Ovary (tissue), 7 donors: ENCODE measurements at regions not wholly inside any gene's neighbourhood (a gene's known extent, or its start where the extent isn't known, plus 50 kb on each side); places are given as distances from the start of the nearest gene placed in this dataset.
"Not testable (repeated sequence)": the region's sequence is repeated elsewhere in the genome, so short reads cannot be mapped to it uniquely, and the experiment has no call there.

Source experiments
- DNase-seq, 5 donors: peaks; one replicate each; pipeline ENCODE4 v3.0.0-alpha.2; 2019 to 2020
- H3K27ac ChIP-seq, 2 donors: fragments of 200-600 bp; one replicate each; pipeline versions ENCODE4 v1.5.1 to v1.8.0; 2019 to 2022
- H3K27me3 ChIP-seq: fragments of 200-600 bp; one replicate; pipeline ENCODE4 v1.8.0; 2022
- H3K36me3 ChIP-seq: fragments of 200-600 bp; sonication (generic); one replicate; pipeline ENCODE4 v1.5.1; 2019
- H3K4me1 ChIP-seq: one replicate; pipeline ENCODE4 v1.8.1; 2013; ENCODE audit warnings: mild to moderate bottlenecking, moderate library complexity; ENCODE audit not compliant: insufficient read depth
- H3K4me3 ChIP-seq: fragments of 200-600 bp; sonication (generic); one replicate; pipeline ENCODE4 v1.5.1; 2017
- H3K9me3 ChIP-seq, 2 donors: fragments of 200-600 bp in 1 of 2; sonication (generic) in 1 of 2; one replicate each; pipeline versions ENCODE4 v1.5.1 to v1.8.1; 2013 to 2019; ENCODE audit warnings: mild to moderate bottlenecking in 1 of 2, moderate library complexity in 1 of 2
- EP300 ChIP-seq: sonication (generic); formaldehyde crosslinking; IDR thresholded peaks from one replicate; pipeline ENCODE4 v1.6.1; 2017; ENCODE audit warnings: antibody characterized with exemption
- POLR2A ChIP-seq: fragments of 450-650 bp; IDR thresholded peaks from one replicate; pipeline ENCODE4 v1.6.1; 2017; ENCODE audit warnings: antibody characterized with exemption, mild to moderate bottlenecking, moderate library complexity
- WGBS, 3 donors: extraction: QIAGEN DNeasy Blood & Tissue Kit in 1 of 3; methylation state at CpG; one replicate each; pipeline versions ENCODE4 v1.1.5 to v1.1.7; 2013 to 2017; 5-methylcytosine and 5-hydroxymethylcytosine counted together
- intact Hi-C, 4 donors: fragments of 100-400 bp; cut with DNase I; formaldehyde crosslinking; loops; one replicate each; pipeline versions ENCODE4 v1.11.0 to v1.15.1; 2022 to 2023
- TF ChIP-seq, protein P1 (sequence below), 3 donors: fragments of 450-650 bp in 2 of 3; fragments of 200-600 bp in 1 of 3; IDR thresholded peaks; one replicate each; pipeline versions ENCODE4 v1.5.1 to v1.8.0; 2016 to 2022; ENCODE audit warnings: antibody characterized with exemption in 3 of 3, mild to moderate bottlenecking in 1 of 3
- donor health status: DM: no; HTN: no; CAD: no; lungs with moderate emphysema.
- donor health status: DM: no; HTN: no; CAD: no.
- donor health status: Bipolar disorder and iron deficiency.
- donor health status: DM: no; HTN: no; CAD: no.
- donor health status: DM: yes; HTN: yes; CAD: no.

DNA sequence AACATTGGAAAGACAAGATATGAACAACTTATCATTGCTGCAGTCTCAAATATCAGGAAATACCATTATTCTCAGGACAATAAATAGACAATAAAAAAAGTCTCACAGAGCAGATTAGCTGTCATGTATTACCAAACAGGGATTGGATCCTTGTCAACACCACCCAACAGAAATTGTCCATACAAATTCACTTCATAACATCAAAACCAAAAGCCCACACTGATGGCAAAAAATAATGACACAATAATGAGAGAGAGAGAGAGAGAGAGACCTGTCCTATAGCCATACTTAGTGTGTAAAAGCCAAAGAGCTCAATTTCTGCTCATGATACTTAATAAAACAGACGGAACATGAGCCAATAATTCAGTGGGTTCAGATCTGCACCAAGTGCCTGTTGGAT, 96.5 kb downstream of the PPIAL4G start:
- TF ChIP-seq, protein P1, sequence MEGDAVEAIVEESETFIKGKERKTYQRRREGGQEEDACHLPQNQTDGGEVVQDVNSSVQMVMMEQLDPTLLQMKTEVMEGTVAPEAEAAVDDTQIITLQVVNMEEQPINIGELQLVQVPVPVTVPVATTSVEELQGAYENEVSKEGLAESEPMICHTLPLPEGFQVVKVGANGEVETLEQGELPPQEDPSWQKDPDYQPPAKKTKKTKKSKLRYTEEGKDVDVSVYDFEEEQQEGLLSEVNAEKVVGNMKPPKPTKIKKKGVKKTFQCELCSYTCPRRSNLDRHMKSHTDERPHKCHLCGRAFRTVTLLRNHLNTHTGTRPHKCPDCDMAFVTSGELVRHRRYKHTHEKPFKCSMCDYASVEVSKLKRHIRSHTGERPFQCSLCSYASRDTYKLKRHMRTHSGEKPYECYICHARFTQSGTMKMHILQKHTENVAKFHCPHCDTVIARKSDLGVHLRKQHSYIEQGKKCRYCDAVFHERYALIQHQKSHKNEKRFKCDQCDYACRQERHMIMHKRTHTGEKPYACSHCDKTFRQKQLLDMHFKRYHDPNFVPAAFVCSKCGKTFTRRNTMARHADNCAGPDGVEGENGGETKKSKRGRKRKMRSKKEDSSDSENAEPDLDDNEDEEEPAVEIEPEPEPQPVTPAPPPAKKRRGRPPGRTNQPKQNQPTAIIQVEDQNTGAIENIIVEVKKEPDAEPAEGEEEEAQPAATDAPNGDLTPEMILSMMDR (IDR thresholded peaks at IDR 0.05): no peak
- no peak for TF ChIP-seq POLR2A
- no peak for TF ChIP-seq EP300
- 86 to 98% (median 91%) methylated on average over 1 of the region's 1 CpG for WGBS, 3 donors
- no peak for DNase-seq
- H3K36me3 ChIP-seq: no peaks in the 10 kb centered on the region
- intact Hi-C loops: no loop called here
- no peaks in the 10 kb centered on the region for H3K4me1 ChIP-seq
- H3K9me3 ChIP-seq: no peaks in the 10 kb centered on the region
- no peaks in the 10 kb centered on the region for H3K27me3 ChIP-seq
- no peak overlapping the region for H3K27ac ChIP-seq
- no peak overlapping the region for H3K4me3 ChIP-seq

DNA sequence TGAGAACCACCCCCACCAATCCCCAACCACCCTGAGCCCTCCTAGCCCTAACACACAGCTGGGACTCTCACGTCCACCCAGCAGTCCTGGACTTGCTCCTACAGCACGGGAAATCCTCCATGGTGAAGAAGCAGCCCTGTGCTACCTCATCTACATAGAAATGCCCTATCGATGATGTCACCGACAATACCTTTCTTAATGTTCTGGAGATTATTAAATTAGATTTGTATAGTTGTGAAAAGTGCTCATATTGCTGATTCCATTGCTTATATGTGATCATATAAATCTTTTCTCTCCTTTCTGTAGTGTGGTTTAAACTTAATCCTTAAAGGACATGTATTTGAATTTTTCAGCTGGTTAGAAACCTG, 97.1 kb downstream of the PPIAL4G start:
- DNase-seq, H3K4me3 ChIP-seq, H3K27ac ChIP-seq, intact Hi-C loops, H3K9me3 ChIP-seq, H3K36me3 ChIP-seq, H3K4me1 ChIP-seq, H3K27me3 ChIP-seq: not testable (repeated sequence)
- 88 to 95% (median 92%) methylated on average over 4 of the region's 4 CpGs for WGBS, 3 donors

DNA sequence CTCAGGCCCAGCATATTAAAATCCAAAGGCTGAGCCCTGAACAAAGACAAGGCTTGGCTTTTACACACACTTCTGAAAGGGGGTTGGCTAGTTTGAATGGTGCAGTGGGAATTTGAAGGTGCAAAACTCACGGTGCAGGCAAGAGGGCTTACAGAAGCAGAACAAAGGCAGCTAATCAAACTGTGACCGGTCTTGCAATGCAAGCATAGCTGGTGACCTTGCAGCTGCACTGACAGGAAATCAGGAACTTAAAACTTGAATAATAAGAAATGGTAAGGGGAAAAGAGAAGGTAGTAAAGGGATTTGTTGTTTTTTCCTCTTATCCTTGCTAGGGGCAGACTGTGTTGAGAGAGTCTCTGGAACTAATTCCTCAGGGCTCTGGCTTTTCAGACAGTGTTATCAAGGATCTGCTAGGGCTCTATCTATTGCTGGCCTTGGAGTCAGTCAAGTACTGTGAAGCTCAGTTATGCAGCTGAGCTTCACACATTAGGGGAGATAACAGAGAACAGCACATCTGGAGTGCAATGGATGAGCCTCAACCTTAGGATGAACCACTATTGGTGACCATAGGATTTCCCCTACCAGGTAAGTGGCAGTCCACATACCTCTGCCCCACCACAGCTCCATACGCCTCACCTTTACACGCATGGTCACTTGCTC, 97.6 kb downstream of the PPIAL4G start:
- H3K9me3 ChIP-seq: no peaks in the 10 kb centered on the region
- H3K4me1 ChIP-seq: no peaks in the 10 kb centered on the region
- H3K27me3 ChIP-seq: no peaks in the 10 kb centered on the region
- no peaks in the 10 kb centered on the region for H3K36me3 ChIP-seq
- TF ChIP-seq EP300: no peak
- TF ChIP-seq, protein P1 (IDR thresholded peaks at IDR 0.05): no peak
- TF ChIP-seq POLR2A: no peak
- intact Hi-C loops: no loop called here
- no peak overlapping the region for H3K4me3 ChIP-seq
- no peak overlapping the region for H3K27ac ChIP-seq
- DNase-seq: no peak
- 70 to 80% (median 76%) methylated on average over 4 of the region's 4 CpGs for WGBS, 3 donors

DNA sequence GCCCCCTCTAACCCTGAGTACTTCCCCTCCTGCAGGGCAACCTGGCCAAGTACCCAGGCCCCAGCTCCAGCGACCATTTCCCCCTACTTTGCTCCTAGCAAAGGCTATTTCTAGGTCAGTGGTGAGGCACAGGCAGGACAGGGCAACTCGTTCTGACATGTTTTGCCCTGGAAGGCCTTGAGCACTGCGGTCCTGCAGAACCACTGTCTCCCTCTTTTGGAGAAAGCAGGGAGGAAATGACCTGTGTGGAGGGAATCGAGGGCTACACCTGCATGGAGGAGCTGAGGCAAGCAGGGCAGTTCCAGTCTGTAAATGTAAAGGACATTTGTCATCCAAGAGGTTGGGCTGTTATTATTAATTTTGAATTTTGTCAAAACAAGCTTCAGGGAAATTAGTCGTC, 99.1 kb downstream of the PPIAL4G start:
- TF ChIP-seq, protein P1 (IDR thresholded peaks at IDR 0.05): no peak
- TF ChIP-seq POLR2A (no peak), EP300 (no peak)
- Histone ChIP-seq H3K4me3 (no peak overlapping the region), H3K4me1 (no peaks in the 10 kb centered on the region), H3K36me3 (no peaks in the 10 kb centered on the region), H3K27ac (no peak overlapping the region), H3K9me3 (no peaks in the 10 kb centered on the region), H3K27me3 (no peaks in the 10 kb centered on the region)
- WGBS, 3 donors: 73 to 74% (median 73%) methylated on average over 5 of the region's 5 CpGs
- no peak for DNase-seq
- intact Hi-C loops: no loop called here

DNA sequence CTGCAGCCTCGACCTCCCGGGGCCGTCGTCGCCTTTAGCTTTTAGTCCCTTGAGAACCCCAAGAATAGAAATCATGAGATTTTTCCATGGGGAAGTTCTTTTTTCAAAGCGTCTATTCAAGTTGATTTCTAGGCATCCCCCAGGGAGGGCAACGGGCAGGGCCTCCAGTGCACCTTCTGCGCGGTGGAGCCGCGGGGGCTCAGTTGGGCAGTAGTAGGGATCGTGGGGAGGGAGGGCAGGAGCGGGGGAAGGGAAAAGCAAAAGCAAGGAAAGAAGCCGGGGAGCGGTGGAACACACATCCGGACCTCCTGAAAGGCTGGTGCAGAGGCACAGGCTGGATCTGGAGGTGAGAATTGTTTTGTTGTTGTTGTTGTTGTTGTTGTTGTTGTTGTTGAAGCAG, 103.4 kb downstream of the PPIAL4G start:
- H3K9me3 ChIP-seq: no peaks in the 10 kb centered on the region
- no peak for TF ChIP-seq POLR2A
- no peak for TF ChIP-seq EP300
- TF ChIP-seq, protein P1 (IDR thresholded peaks at IDR 0.05): no peak
- intact Hi-C loops: no loop called here
- no peaks in the 10 kb centered on the region for H3K36me3 ChIP-seq
- H3K4me3 ChIP-seq: no peak overlapping the region
- H3K27ac ChIP-seq: no peak overlapping the region
- H3K27me3 ChIP-seq: no peaks in the 10 kb centered on the region
- WGBS, 3 donors: 48 to 63% (median 59%) methylated on average over 16 of the region's 16 CpGs
- DNase-seq: no peak
- H3K4me1 ChIP-seq: no peaks in the 10 kb centered on the region
